HG03571 (cell line): ENCODE measurements at regions not wholly inside any gene's neighbourhood (a gene's known extent, or its start where the extent isn't known, plus 50 kb on each side); places are given as distances from the start of the nearest gene placed in this dataset.
"Not testable (repeated sequence)": the region's sequence is repeated elsewhere in the genome, so short reads cannot be mapped to it uniquely, and the experiment has no call there.

Experiments
- ATAC-seq: cut with Tn5 transposase; IDR thresholded peaks from one replicate; pipeline ENCODE4 v1.9.1; 2021; ENCODE audit not compliant: unreplicated experiment

GRCh38 chr1:195715652-195716051, 892.6 kb downstream of the KCNT2 start:
- ATAC-seq = no peak

- no peak for ATAC-seq
These were observed 894.0 kb downstream of the KCNT2 start for GRCh38 chr1:195714248-195714647.

- no peak for ATAC-seq
These were observed 898.4 kb downstream of the KCNT2 start for GRCh38 chr1:195709821-195710220.

GRCh38 chr1:195704028-195704427, 904.2 kb downstream of the KCNT2 start:
- ATAC-seq = no peak

GRCh38 chr1:195701149-195701548, 907.1 kb downstream of the KCNT2 start:
- ATAC-seq = no peak

GRCh38 chr1:195697130-195697529, 911.1 kb downstream of the KCNT2 start:
- ATAC-seq = no peak

GRCh38 chr1:195686764-195687163, 921.5 kb downstream of the KCNT2 start:
- ATAC-seq = no peak

GRCh38 chr1:195664628-195665027, 943.6 kb downstream of the KCNT2 start:
- no peak for ATAC-seq

- no peak for ATAC-seq
These were observed 944.5 kb downstream of the KCNT2 start for GRCh38 chr1:195663549-195664280.

- ATAC-seq = no peak
These were observed 951.5 kb downstream of the KCNT2 start for GRCh38 chr1:195656780-195657179.

- not testable (repeated sequence) for ATAC-seq
These were observed 959.4 kb downstream of the KCNT2 start for GRCh38 chr1:195648875-195649274.

- no peak for ATAC-seq
These were observed 970.7 kb downstream of the KCNT2 start for GRCh38 chr1:195637539-195637938.

GRCh38 chr1:195618287-195618686, 990.0 kb downstream of the KCNT2 start:
- ATAC-seq = no peak

GRCh38 chr1:195617106-195617505, 991.1 kb downstream of the KCNT2 start:
- no peak for ATAC-seq

- ATAC-seq = no peak
These were observed 999.4 kb downstream of the KCNT2 start for GRCh38 chr1:195608883-195609282.

GRCh38 chr1:195606483-195606882, 1001.8 kb downstream of the KCNT2 start:
- ATAC-seq = no peak

GRCh38 chr1:195604287-195604686, 1004.0 kb downstream of the KCNT2 start:
- no peak for ATAC-seq

- no peak for ATAC-seq
These were observed 1010.3 kb downstream of the KCNT2 start for GRCh38 chr1:195597891-195598290.

GRCh38 chr1:195594773-195595172, 1013.5 kb downstream of the KCNT2 start:
- no peak for ATAC-seq

- ATAC-seq = no peak
These were observed 1013.9 kb downstream of the KCNT2 start for GRCh38 chr1:195594322-195594721.

- ATAC-seq = no peak
These were observed 1016.1 kb downstream of the KCNT2 start for GRCh38 chr1:195591917-195592672.

GRCh38 chr1:195590649-195591048, 1017.6 kb downstream of the KCNT2 start:
- no peak for ATAC-seq
